Left lung (tissue), 4 donors: ENCODE measurements at regions not wholly inside any gene's neighbourhood (a gene's known extent, or its start where the extent isn't known, plus 50 kb on each side); places are given as distances from the start of the nearest gene placed in this dataset.

ENCODE experiments used
- ATAC-seq: fragments of 200-7000 bp; cut with Tn5 transposase; one replicate; pipeline ENCODE4 v1.9.1; 2020; ENCODE audit warnings: moderate library complexity
- DNase-seq, 4 donors: peaks; one replicate each; pipeline ENCODE4 v3.0.0-alpha.2; 2013 to 2020
- H3K27ac ChIP-seq, 2 donors: fragments of 200-600 bp; sonication (generic) in 1 of 2; one replicate each; pipeline versions ENCODE4 v1.5.0 to v1.8.0; 2020 to 2021
- H3K27me3 ChIP-seq, 2 donors: fragments of 200-600 bp; sonication (generic) in 1 of 2; one replicate each; pipeline versions ENCODE4 v1.5.0 to v1.8.0; 2020 to 2021
- H3K36me3 ChIP-seq, 2 donors: fragments of 200-600 bp; sonication (generic) in 1 of 2; one replicate each; pipeline versions ENCODE4 v1.5.0 to v1.8.0; 2020 to 2021
- H3K4me1 ChIP-seq, 2 donors: fragments of 200-600 bp; one replicate each; pipeline ENCODE4 v1.8.0; 2021
- H3K4me3 ChIP-seq, 2 donors: fragments of 200-600 bp; sonication (generic) in 1 of 2; one replicate each; pipeline versions ENCODE4 v1.5.0 to v1.8.0; 2020 to 2021; ENCODE audit warnings: mild to moderate bottlenecking in 1 of 2
- H3K9me3 ChIP-seq, 2 donors: fragments of 200-600 bp; sonication (generic) in 1 of 2; one replicate each; pipeline versions ENCODE4 v1.5.0 to v1.8.0; 2020 to 2021
- intact Hi-C, 2 donors: fragments of 100-400 bp; cut with DNase I; formaldehyde crosslinking; loops; one replicate each; pipeline versions ENCODE4 v1.11.2 to v1.14.2; 2022
- TF ChIP-seq, protein P1 (sequence below), 2 donors: fragments of 200-600 bp; sonication (generic) in 1 of 2; IDR thresholded peaks; one replicate each; pipeline versions ENCODE4 v1.5.0 to v1.8.0; 2021; ENCODE audit warnings: antibody characterized with exemption in 2 of 2
- donor health status: DM: no; HTN: yes; CAD: no.
- donor health status: DM: no; HTN: no; CAD: no.

DNA sequence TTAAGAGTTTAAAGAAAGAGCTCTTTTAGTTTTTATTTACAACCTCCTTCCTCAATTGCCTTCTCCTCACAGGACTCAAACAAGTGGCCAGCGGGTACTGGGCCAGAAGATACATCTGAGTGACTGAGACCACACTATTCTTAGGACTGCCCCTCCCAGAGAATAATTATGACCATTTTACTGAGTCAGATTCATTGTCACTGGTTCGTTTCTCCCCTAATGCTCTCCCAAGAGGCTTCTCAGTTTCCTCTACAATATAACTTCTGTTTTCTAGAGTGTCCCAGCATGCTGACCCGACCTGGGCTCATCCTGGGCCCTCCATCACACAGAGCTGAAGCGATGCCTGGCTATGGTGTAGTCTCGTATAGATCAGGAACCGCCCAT lies 279.9 kb downstream of the CD83 start:
- ATAC-seq (no peak), DNase-seq (no peak)
- TF ChIP-seq, protein P1, sequence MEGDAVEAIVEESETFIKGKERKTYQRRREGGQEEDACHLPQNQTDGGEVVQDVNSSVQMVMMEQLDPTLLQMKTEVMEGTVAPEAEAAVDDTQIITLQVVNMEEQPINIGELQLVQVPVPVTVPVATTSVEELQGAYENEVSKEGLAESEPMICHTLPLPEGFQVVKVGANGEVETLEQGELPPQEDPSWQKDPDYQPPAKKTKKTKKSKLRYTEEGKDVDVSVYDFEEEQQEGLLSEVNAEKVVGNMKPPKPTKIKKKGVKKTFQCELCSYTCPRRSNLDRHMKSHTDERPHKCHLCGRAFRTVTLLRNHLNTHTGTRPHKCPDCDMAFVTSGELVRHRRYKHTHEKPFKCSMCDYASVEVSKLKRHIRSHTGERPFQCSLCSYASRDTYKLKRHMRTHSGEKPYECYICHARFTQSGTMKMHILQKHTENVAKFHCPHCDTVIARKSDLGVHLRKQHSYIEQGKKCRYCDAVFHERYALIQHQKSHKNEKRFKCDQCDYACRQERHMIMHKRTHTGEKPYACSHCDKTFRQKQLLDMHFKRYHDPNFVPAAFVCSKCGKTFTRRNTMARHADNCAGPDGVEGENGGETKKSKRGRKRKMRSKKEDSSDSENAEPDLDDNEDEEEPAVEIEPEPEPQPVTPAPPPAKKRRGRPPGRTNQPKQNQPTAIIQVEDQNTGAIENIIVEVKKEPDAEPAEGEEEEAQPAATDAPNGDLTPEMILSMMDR (IDR thresholded peaks at IDR 0.05): no peak
- Histone ChIP-seq H3K27me3 (no peaks in the 10 kb centered on the region), H3K36me3 (no peaks in the 10 kb centered on the region), H3K4me3 (no peak overlapping the region), H3K4me1 (no peaks in the 10 kb centered on the region), H3K27ac (no peak overlapping the region), H3K9me3 (no peaks in the 10 kb centered on the region)
- intact Hi-C loops: no loop called here

DNA sequence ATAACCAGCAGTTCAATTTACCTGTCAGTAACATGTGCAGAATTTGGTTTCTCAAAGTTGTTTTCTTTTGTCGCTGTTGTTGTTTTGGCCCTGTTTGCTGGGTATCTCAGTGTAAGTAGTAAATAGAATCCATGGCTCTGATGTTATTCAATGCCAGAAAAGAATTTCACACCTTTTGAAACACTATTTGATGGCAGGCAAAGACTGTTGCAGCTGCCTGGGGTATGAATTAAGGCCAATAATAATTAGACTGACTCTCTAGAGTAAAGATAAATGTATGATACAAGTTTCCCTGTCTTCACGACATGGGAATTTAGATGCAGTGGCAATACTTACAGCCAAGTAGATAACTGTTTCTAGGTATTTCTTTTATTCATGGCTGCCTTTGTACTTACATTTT lies 281.4 kb downstream of the CD83 start:
- Histone ChIP-seq H3K4me1 (no peaks in the 10 kb centered on the region), H3K9me3 (no peaks in the 10 kb centered on the region), H3K27me3 (no peaks in the 10 kb centered on the region), H3K4me3 (no peak overlapping the region), H3K27ac (no peak overlapping the region), H3K36me3 (no peaks in the 10 kb centered on the region)
- DNase-seq (no peak), ATAC-seq (no peak)
- intact Hi-C loops: no loop called here
- TF ChIP-seq, protein P1 (IDR thresholded peaks at IDR 0.05): no peak

DNA sequence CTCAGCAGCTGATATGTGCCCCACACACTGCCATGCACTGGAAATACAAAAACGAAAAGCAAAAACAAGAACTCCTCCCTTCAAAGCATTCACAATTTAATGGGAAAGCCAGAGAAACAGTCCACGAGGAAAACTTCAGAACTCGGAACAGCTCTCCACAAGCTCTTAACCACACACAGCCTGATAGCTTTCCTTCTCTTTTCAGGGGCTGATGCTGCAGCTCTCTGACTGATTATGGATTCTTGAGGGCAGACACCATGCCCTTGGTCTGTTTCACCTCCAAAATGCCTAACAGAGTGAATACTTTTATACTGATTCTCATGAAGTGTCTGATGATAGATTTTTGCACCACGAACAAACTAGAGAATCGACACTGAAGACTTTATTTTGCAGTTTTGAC lies 282.1 kb downstream of the CD83 start:
- Histone ChIP-seq H3K4me3 (no peak overlapping the region), H3K4me1 (no peaks in the 10 kb centered on the region), H3K36me3 (no peaks in the 10 kb centered on the region), H3K27ac (no peak overlapping the region), H3K9me3 (no peaks in the 10 kb centered on the region), H3K27me3 (no peaks in the 10 kb centered on the region)
- TF ChIP-seq, protein P1 (IDR thresholded peaks at IDR 0.05): no peak
- intact Hi-C loops: no loop called here
- DNase-seq (no peak), ATAC-seq (no peak)

DNA sequence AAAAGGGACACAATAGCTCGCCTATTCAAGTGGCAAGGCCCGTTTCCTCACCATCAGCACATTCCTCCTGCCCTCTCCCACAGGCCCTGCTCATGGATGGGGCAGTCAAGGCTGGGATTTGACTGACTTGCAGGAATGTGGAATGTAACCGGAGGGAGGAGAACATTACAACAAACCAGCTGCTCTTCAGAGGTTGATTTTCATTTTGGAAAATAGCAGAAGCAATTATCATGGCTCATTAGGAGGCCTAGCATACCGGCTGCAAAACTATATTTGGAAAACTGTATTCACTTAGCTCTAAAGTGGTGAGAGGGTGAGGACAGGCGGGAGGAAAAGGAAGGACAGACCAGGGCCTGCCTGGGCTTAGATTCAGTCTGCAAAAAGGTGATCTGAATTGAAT lies 283.7 kb downstream of the CD83 start:
- intact Hi-C loops: no loop called here
- no peak for DNase-seq
- Histone ChIP-seq H3K27me3 (no peaks in the 10 kb centered on the region), H3K27ac (no peak overlapping the region), H3K9me3 (no peaks in the 10 kb centered on the region), H3K36me3 (no peaks in the 10 kb centered on the region), H3K4me1 (no peaks in the 10 kb centered on the region), H3K4me3 (no peak overlapping the region)
- no peak for ATAC-seq
- TF ChIP-seq, protein P1 (IDR thresholded peaks at IDR 0.05): no peak

DNA sequence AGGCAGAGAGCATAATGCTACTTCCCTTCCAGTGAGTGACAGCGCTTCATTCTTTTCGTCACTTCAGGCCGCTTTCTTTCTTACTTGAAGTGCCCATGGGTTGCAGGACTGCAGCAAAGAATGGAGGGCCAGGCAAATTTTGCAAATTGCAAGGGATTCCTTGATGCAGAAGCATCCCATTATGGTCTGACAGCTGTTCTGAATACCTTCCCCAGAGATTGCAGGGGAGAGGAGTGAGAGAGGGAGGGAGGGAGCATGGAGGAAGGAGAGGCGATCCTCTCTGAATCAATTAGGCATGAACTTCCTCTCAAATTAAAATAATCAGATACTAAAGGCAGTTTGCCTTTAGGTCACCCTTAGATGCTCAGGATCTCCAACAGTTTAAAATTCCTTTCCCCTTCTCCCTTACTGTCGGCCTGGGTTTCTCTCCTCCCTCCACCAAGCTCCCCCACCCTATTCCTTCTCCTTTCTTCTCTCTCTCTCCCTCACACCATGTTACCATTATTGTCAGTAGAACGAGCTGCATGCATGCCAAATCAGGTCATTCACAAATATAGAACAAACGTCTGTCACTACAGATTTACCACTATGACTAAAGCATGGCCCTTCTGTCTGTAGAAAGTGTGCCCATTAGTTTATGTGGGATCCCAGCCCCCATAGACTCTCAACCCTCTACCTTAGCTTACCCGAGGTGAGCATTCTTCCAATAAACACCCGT lies 289.2 kb downstream of the CD83 start:
- no peak for DNase-seq

More for the DNA sequence above, 289.2 kb downstream of the CD83 start:
- Histone ChIP-seq H3K27ac (no peak overlapping the region), H3K4me1 (no peaks in the 10 kb centered on the region), H3K4me3 (no peak overlapping the region), H3K9me3 (no peaks in the 10 kb centered on the region), H3K36me3 (no peaks in the 10 kb centered on the region), H3K27me3 (no peaks in the 10 kb centered on the region)
- TF ChIP-seq, protein P1 (IDR thresholded peaks at IDR 0.05): no peak
- no peak for ATAC-seq
- intact Hi-C loops: no loop called here
